ENCODE measurements at regions not wholly inside any gene's neighbourhood (a gene's known extent, or its start where the extent isn't known, plus 50 kb on each side); places are given as distances from the start of the nearest gene placed in this dataset.

GRCh38 chr4:152095701-152096070 is 334.9 kb upstream of the GATB start:
- TF ChIP-seq, protein P1, sequence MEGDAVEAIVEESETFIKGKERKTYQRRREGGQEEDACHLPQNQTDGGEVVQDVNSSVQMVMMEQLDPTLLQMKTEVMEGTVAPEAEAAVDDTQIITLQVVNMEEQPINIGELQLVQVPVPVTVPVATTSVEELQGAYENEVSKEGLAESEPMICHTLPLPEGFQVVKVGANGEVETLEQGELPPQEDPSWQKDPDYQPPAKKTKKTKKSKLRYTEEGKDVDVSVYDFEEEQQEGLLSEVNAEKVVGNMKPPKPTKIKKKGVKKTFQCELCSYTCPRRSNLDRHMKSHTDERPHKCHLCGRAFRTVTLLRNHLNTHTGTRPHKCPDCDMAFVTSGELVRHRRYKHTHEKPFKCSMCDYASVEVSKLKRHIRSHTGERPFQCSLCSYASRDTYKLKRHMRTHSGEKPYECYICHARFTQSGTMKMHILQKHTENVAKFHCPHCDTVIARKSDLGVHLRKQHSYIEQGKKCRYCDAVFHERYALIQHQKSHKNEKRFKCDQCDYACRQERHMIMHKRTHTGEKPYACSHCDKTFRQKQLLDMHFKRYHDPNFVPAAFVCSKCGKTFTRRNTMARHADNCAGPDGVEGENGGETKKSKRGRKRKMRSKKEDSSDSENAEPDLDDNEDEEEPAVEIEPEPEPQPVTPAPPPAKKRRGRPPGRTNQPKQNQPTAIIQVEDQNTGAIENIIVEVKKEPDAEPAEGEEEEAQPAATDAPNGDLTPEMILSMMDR (IDR thresholded peaks at IDR 0.05), result no peak
- no peak for TF ChIP-seq POLR2A (IDR thresholded peaks at IDR 0.05)
